Fibroblast of villous mesenchyme (primary cell): ENCODE measurements at regions not wholly inside any gene's neighbourhood (a gene's known extent, or its start where the extent isn't known, plus 50 kb on each side); places are given as distances from the start of the nearest gene placed in this dataset.

Source experiments
- DNase-seq: peaks from one replicate; pipeline ENCODE4 v3.0.0-alpha.2; 2010; ENCODE audit warnings: low read depth
- H3K4me3 ChIP-seq: 2 replicates; pipeline ENCODE4 v1.5.1; 2011; ENCODE audit warnings: low read depth, mild to moderate bottlenecking, low read length
- TF ChIP-seq, protein P1 (sequence below): IDR thresholded peaks from 2 replicates; pipeline ENCODE4 v1.5.1; 2012; ENCODE audit warnings: low read depth, mild to moderate bottlenecking, low read length; ENCODE audit not compliant: insufficient read depth

GRCh38 chr17:77644181-77645071 is 314.1 kb upstream of the TNRC6C start:
- no peak overlapping the region for H3K4me3 ChIP-seq
- TF ChIP-seq, protein P1, sequence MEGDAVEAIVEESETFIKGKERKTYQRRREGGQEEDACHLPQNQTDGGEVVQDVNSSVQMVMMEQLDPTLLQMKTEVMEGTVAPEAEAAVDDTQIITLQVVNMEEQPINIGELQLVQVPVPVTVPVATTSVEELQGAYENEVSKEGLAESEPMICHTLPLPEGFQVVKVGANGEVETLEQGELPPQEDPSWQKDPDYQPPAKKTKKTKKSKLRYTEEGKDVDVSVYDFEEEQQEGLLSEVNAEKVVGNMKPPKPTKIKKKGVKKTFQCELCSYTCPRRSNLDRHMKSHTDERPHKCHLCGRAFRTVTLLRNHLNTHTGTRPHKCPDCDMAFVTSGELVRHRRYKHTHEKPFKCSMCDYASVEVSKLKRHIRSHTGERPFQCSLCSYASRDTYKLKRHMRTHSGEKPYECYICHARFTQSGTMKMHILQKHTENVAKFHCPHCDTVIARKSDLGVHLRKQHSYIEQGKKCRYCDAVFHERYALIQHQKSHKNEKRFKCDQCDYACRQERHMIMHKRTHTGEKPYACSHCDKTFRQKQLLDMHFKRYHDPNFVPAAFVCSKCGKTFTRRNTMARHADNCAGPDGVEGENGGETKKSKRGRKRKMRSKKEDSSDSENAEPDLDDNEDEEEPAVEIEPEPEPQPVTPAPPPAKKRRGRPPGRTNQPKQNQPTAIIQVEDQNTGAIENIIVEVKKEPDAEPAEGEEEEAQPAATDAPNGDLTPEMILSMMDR = no peak
- no peak for DNase-seq

DNA sequence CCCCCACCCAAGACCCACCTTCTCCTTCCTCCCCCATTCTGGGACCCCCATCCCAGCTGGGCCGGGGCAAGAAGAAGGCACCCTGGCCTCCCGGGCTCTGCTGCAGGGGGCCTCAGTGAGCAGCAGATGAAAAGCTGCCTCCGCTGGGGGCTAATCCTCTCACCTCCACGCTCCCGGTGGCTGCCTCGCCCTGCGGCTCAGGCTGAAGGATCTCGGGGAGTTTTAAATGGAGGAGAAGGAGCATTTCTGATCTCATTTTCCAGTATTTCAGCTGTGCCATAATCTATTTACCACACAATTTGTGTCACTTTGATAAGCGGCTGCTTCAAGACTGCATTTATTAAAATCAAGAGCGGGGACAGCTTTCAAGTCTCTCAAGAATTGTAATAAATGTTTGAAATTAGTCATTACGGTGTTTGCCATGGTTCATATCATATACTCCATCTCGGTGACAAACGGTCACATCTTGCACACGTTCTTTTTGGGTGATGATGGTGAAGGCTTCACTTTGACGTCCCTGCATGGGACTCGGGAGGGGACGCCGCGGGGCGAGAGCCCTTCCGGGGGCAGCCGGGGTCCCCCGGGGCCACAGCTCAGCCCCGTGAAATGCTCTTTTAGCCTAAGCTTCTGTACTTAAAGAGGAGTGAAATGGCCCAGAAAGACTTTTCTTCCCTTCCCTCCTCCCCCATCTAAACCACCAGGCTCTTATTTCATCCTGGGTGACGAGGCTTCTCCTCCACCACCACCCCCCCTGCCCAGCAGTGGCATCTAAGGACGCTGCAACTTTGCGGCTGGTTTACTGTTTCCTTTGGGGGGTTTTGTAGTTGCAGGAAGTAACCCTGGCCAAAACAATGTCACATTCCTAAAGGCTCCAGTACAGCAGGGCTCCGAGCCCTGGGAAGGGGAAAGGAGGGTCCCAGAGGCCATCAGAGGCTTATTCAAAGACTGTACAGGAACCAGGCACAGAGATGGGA is 313.1 kb upstream of the TNRC6C start:
- DNase-seq = no peak
- TF ChIP-seq, protein P1 = no peak
- no peak overlapping the region for H3K4me3 ChIP-seq

DNA sequence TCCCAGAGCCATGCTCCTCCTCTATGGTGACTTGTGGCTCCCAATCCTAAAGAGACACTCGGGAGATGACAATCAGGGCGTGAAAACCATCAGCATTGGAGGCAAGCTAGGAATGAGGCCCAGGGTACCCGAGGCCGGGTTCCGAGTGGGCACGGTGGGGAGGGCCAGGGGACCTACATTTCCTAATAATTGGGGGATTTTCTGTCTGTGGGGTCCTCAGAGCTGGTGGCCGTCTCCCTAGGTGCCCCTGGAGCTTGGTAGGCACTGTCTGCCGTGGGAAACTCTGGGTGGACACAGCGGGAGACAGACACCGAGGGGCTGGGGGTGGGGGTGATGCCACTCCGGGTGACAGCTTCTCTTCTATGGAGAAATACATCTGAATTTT is 312.5 kb upstream of the TNRC6C start:
- TF ChIP-seq, protein P1 = no peak
- DNase-seq = no peak
- no peak overlapping the region for H3K4me3 ChIP-seq

DNA sequence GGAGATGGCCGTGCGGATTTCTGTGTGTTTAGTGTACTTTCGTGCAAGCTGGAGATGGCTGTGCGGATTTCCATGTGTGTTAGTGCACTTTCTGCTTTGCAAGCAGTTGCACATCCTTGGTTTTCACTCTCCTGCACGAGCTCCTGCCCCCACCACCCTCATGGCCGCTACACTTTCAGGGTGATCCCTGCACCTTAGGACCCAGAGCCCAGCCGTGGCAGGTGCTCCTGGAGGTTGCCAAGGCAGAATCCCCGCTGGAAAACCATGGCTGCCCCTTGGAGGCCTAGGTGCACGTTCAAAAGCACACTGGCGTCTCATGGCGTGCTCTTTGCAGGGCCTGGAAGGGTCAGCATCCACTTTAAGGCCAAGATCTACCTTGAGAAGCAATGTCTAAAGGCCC is 311.0 kb upstream of the TNRC6C start:
- no peak for DNase-seq
- TF ChIP-seq, protein P1 = no peak
- no peak overlapping the region for H3K4me3 ChIP-seq

DNA sequence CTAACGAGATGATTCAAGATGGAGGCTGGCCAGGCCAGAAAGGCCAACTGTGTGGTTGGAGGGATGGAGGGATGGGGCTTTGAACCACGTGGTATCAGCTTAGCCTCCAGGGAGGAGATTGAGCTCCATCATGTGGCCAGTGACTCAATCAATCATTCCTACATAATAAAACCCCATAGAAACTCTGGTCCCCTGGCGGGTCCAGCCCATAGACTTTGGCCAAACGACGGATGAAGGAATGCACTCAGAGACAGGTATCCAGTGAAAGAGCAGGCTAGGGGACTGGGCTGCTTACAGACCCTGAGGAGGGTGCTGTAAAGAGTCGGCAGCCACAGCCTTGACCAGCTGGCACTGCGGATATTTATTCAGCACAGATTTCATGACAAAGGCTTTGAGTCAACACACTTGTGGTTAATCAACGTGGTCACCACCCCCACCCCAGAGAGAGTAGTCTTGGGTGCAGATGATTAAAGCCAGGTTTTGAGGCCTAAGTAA is 308.7 kb upstream of the TNRC6C start:
- H3K4me3 ChIP-seq = no peak overlapping the region
- DNase-seq = no peak
- TF ChIP-seq, protein P1 = no peak

DNA sequence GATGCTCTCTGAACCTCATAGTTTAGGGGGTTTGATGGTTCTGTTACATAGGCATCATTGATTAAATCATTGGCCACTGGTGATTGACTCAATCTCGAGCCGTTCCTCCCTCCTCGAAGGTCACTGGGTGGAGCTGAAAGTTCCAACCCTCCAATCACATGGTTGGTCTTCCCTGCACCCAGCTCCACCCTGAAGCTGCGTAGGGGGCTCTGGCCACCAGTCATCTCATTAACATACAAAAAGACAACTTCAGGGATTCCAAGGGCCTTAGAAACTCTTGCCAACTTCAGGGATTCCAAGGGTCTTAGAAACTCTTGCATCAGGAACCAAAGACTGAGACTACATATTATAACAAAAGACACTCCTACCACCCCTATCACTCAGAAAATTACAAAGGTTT is 306.5 kb upstream of the TNRC6C start:
- no peak for DNase-seq
- TF ChIP-seq, protein P1 = no peak
- H3K4me3 ChIP-seq = no peak overlapping the region
